ENCODE measurements at regions not wholly inside any gene's neighbourhood (a gene's known extent, or its start where the extent isn't known, plus 50 kb on each side); places are given as distances from the start of the nearest gene placed in this dataset.

GRCh38 chr3:194270627-194271459 lies 80.3 kb downstream of the CPN2 start:
- no peak for DNase-seq (ENCODE audit: low read depth, low spot score)
- TF ChIP-seq CTCF (IDR thresholded peaks at IDR 0.05; ENCODE audit: low read depth, low read length): no peak
- CTCF ChIA-PET: interaction anchor here (1.2 to 2.8 kb wide), 3 partner anchors 45 to 490 kb away, joined by 10 to 14 read pairs (median 11); no protein-coding TSS in a partner anchor

GRCh38 chr3:194271460-194272035 lies 79.6 kb downstream of the CPN2 start:
- POLR2A ChIA-PET: interaction anchor here (0.6 kb wide), 1 partner anchor 376 kb away, joined by 4 read pairs; no protein-coding TSS in a partner anchor
- no peak for DNase-seq (ENCODE audit: low read depth, low spot score)
- peaks cover 6% of the 10 kb centered on the region for H3K27me3 ChIP-seq (ENCODE audit: control insufficient read depth, insufficient read depth, low read length)
- H3K4me3 ChIP-seq (ENCODE audit: low read depth, low read length): no peak overlapping the region
- H3K9me3 ChIP-seq (ENCODE audit: control insufficient read depth, insufficient read depth, low read length): no peaks in the 10 kb centered on the region; the same call in 1 of the 2 replicates
- CTCF ChIA-PET: interaction anchor here (2.5 to 2.8 kb wide), 2 partner anchors 44 to 491 kb away, joined by 10 to 11 read pairs; no protein-coding TSS in a partner anchor
- TF ChIP-seq CTCF (IDR thresholded peaks at IDR 0.05; ENCODE audit: low read depth, low read length): no peak
- no peak overlapping the region for H3K27ac ChIP-seq (ENCODE audit: low read depth, low read length)

More at GRCh38 chr3:194270627-194271459, 80.3 kb downstream of the CPN2 start:
- H3K4me3 ChIP-seq (ENCODE audit: low read depth, low read length): no peak overlapping the region
- H3K27ac ChIP-seq (ENCODE audit: low read depth, low read length): no peak overlapping the region
- POLR2A ChIA-PET: no interaction called here
- no peaks in the 10 kb centered on the region; the same call in 1 of the 2 replicates for H3K9me3 ChIP-seq (ENCODE audit: control insufficient read depth, insufficient read depth, low read length)
- H3K27me3 ChIP-seq (ENCODE audit: control insufficient read depth, insufficient read depth, low read length): peaks cover 8% of the 10 kb centered on the region

GRCh38 chr3:194272221-194272620 lies 78.9 kb downstream of the CPN2 start:
- Histone ChIP-seq H3K27ac (ENCODE audit: low read depth, low read length) (no peak overlapping the region), H3K9me3 (ENCODE audit: control insufficient read depth, insufficient read depth, low read length) (no peaks in the 10 kb centered on the region; the same call in 1 of the 2 replicates), H3K27me3 (ENCODE audit: control insufficient read depth, insufficient read depth, low read length) (peaks cover 4% of the 10 kb centered on the region), H3K4me3 (ENCODE audit: low read depth, low read length) (no peak overlapping the region)
- POLR2A ChIA-PET: interaction anchor here (0.6 kb wide), 1 partner anchor 376 kb away, joined by 4 read pairs; no protein-coding TSS in a partner anchor
- CTCF ChIA-PET: interaction anchor here (2.5 kb wide), 1 partner anchor 44 kb away, joined by 11 read pairs; no protein-coding TSS in a partner anchor
- no peak for DNase-seq (ENCODE audit: low read depth, low spot score)
- TF ChIP-seq CTCF (IDR thresholded peaks at IDR 0.05; ENCODE audit: low read depth, low read length): no peak

- DNase-seq (ENCODE audit: low read depth, low spot score): no peak
- peaks cover 4% of the 10 kb centered on the region for H3K27me3 ChIP-seq (ENCODE audit: control insufficient read depth, insufficient read depth, low read length)
- no peak overlapping the region for H3K27ac ChIP-seq (ENCODE audit: low read depth, low read length)
- no peaks in the 10 kb centered on the region; the same call in 1 of the 2 replicates for H3K9me3 ChIP-seq (ENCODE audit: control insufficient read depth, insufficient read depth, low read length)
- no peak for TF ChIP-seq CTCF (IDR thresholded peaks at IDR 0.05; ENCODE audit: low read depth, low read length)
- ChIA-PET CTCF (interaction anchor here (2.5 kb wide), 1 partner anchor 43 kb away, joined by 11 read pairs; no protein-coding TSS in a partner anchor), POLR2A (no interaction called here)
- H3K4me3 ChIP-seq (ENCODE audit: low read depth, low read length): no peak overlapping the region
These were observed 78.0 kb downstream of the CPN2 start for GRCh38 chr3:194272861-194273742.
